Mucosa of descending colon (tissue), 3 donors: ENCODE measurements at regions not wholly inside any gene's neighbourhood (a gene's known extent, or its start where the extent isn't known, plus 50 kb on each side); places are given as distances from the start of the nearest gene placed in this dataset.

Experiments
- ATAC-seq: fragments of 200-7000 bp; cut with Tn5 transposase; one replicate; pipeline ENCODE4 v1.9.1; 2020; ENCODE audit warnings: mild to moderate bottlenecking, moderate library complexity
- DNase-seq, 3 donors: peaks; one replicate each; pipeline ENCODE4 v3.0.0-alpha.2; 2020
- H3K36me3 ChIP-seq: fragments of 200-600 bp; one replicate; pipeline ENCODE4 v1.8.0; 2021; ENCODE audit warnings: low read depth, mild to moderate bottlenecking
- H3K4me1 ChIP-seq: fragments of 200-600 bp; one replicate; pipeline ENCODE4 v1.8.0; 2021; ENCODE audit warnings: low read depth, mild to moderate bottlenecking
- H3K4me3 ChIP-seq: fragments of 200-600 bp; one replicate; pipeline ENCODE4 v1.8.0; 2021; ENCODE audit warnings: mild to moderate bottlenecking
- H3K9me3 ChIP-seq: fragments of 200-600 bp; one replicate; pipeline ENCODE4 v1.8.0; 2021; ENCODE audit warnings: mild to moderate bottlenecking
- CTCF ChIP-seq: fragments of 200-600 bp; IDR thresholded peaks from one replicate; pipeline ENCODE4 v1.8.0; 2022; ENCODE audit warnings: antibody characterized with exemption, mild to moderate bottlenecking
- intact Hi-C, 2 donors: fragments of 100-400 bp; cut with DNase I in 1 of 2; cut with micrococcal nuclease in 1 of 2; formaldehyde crosslinking; loops; one replicate each; pipeline versions ENCODE4 v1.11.0 to v1.11.1; 2022; cut with DNase I, micrococcal nuclease
- donor health status: DM: no; HTN: no; CAD: no; lungs with moderate emphysema.
- donor health status: DM: no; HTN: no; CAD: no.
- donor health status: DM: no; HTN: yes; CAD: no.

- ATAC-seq (no peak), DNase-seq (no peak)
- TF ChIP-seq CTCF = no peak
- Histone ChIP-seq H3K4me3 (no peak overlapping the region), H3K4me1 (no peaks in the 10 kb centered on the region), H3K9me3 (no peaks in the 10 kb centered on the region), H3K36me3 (no peaks in the 10 kb centered on the region)
- intact Hi-C loops = no loop called here
Measured at GRCh38 chr2:129907256-129907998, 72.0 kb upstream of the RAB6C start.

GRCh38 chr2:129908721-129909373 lies 70.6 kb upstream of the RAB6C start:
- no peaks in the 10 kb centered on the region for H3K36me3 ChIP-seq
- H3K4me1 ChIP-seq = no peaks in the 10 kb centered on the region
- ATAC-seq = no peak
- TF ChIP-seq CTCF = no peak
- no peak for DNase-seq
- intact Hi-C loops = no loop called here
- no peak overlapping the region for H3K4me3 ChIP-seq
- H3K9me3 ChIP-seq = no peaks in the 10 kb centered on the region

- no peak for ATAC-seq
- H3K36me3 ChIP-seq = no peaks in the 10 kb centered on the region
- TF ChIP-seq CTCF = no peak
- intact Hi-C loops = no loop called here
- no peaks in the 10 kb centered on the region for H3K4me1 ChIP-seq
- no peaks in the 10 kb centered on the region for H3K9me3 ChIP-seq
- no peak overlapping the region for H3K4me3 ChIP-seq
- DNase-seq = no peak
Measured at GRCh38 chr2:129909651-129910418, 69.6 kb upstream of the RAB6C start.

- Histone ChIP-seq H3K4me1 (no peaks in the 10 kb centered on the region), H3K9me3 (no peaks in the 10 kb centered on the region), H3K36me3 (no peaks in the 10 kb centered on the region), H3K4me3 (no peak overlapping the region)
- no peak for TF ChIP-seq CTCF
- intact Hi-C loops = no loop called here
- DNase-seq (no peak), ATAC-seq (no peak)
Measured at GRCh38 chr2:129910446-129911362, 68.8 kb upstream of the RAB6C start.

- H3K4me3 ChIP-seq = no peak overlapping the region
- intact Hi-C loops = no loop called here
- no peaks in the 10 kb centered on the region for H3K36me3 ChIP-seq
- no peak for DNase-seq
- no peaks in the 10 kb centered on the region for H3K4me1 ChIP-seq
- no peaks in the 10 kb centered on the region for H3K9me3 ChIP-seq
- TF ChIP-seq CTCF = no peak
- ATAC-seq = no peak
Measured at GRCh38 chr2:129911363-129912065, 68.0 kb upstream of the RAB6C start.
